Endometrium (tissue), 2 donors: ENCODE measurements at regions not wholly inside any gene's neighbourhood (a gene's known extent, or its start where the extent isn't known, plus 50 kb on each side); places are given as distances from the start of the nearest gene placed in this dataset.
"Not testable (repeated sequence)": the region's sequence is repeated elsewhere in the genome, so short reads cannot be mapped to it uniquely, and the experiment has no call there.

Experiments used
- FAIRE-seq: peaks from 2 replicates; lab custom pipeline; 2012; peaks lifted over from hg19 to GRCh38; lab: Jason Lieb, UNC
- donor health status: control.
- donor health status: control.

DNA sequence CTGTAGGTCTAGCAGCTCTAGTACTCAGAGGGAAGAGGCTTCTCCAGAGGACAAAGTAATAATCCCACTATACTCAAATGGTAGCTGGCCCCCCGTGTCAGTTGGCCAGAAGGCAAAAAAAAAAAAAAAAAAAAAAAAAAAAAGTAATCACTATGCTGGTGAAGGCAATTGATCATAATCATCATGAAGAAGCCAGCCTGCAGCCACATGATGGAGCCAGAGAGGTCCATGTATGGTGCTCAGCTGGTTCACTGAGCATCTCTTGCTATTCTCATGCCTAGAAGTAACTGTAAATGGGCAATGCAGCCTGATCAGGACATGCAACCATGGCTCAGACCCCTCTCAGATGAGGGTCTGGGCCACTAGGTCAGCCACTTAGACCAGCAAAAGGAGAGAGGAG is 378.8 kb downstream of the MED13L start:
- no peak for FAIRE-seq

DNA sequence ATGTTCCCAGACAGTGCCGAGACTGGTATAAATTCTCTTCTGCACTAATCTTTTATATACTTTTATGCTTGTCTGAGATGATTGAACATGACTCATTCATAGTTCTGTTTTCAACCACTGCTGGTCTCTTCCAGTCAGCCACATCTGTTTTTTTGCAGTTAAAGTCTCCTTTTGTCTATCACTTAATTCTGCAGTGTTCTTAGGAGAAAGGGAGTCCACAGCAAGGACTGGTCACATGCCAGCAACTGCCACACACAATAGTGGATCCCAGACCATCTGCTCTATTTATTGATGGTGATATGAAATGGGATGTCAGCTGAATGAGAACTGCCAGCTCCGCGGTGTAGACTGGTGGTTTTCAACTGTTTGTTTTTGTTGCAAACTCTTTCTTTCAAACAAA is 379.8 kb downstream of the MED13L start:
- FAIRE-seq = no peak

DNA sequence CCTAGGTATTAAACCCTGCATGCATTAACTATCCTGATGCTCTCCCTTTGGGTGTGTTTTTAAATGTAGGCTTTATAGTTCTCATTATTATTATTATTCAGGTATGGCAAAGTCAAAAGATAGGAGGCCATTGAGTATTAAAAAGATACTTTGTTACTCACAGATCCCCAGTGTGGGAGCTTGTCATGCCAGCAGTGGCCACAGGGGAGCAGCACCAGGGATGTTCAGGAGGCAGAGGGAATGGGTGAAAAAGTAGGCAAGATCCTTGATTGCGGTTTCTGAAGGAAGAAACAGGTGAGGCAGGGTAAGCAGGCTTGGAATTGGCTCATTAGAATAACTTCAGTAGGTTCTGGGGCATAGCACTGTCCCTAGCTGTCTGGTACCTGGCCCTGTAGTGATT is 382.2 kb downstream of the MED13L start:
- FAIRE-seq = no peak

DNA sequence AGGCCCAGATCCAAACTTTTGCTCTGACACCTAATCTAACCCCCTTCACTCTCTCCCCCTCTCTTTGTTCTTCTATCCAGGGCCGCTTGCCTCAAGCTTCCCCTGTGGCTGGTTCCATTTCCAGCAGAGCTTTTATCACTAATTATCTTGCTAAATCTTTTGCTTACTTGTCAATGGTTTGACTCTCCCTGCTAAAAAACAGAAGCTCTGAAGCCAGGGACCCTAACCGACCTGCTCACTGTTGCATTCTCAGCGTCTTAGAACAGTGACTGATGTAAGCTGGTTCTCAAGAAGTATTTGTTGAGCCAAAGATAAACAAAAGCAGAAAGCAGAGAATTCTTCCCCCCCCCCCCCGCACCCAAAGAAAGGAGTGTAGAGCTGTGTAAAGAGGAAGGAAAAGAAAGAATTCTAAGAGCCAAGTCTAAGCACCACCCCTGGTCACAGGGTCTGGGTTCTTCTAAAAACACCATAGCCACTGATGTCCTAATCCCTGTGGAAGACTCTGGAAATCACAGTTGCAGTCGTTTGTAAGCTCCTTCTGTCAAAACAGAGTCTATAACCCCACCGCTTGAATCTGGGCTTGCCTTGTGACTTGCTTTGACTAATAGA is 385.8 kb downstream of the MED13L start:
- FAIRE-seq = no peak

DNA sequence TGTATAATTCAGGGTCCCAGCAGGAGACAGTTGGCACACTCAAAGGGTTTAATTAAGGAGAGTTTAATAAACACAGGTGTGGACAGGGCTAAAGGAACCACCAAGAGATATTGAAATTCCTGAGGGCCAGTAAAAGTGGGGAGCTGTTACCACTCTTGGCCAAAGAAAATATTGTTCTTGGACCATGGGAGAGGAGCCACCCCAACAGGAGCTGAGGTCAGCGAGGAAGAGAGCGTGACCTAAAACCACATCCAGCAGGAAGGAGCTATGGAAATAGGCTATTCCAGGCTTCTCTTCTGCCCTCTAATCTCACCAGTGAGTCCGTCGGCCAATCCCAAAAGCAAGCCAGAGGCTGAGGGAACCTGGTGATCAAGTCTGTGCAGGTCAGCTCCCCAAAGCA is 390.8 kb downstream of the MED13L start:
- no peak for FAIRE-seq

DNA sequence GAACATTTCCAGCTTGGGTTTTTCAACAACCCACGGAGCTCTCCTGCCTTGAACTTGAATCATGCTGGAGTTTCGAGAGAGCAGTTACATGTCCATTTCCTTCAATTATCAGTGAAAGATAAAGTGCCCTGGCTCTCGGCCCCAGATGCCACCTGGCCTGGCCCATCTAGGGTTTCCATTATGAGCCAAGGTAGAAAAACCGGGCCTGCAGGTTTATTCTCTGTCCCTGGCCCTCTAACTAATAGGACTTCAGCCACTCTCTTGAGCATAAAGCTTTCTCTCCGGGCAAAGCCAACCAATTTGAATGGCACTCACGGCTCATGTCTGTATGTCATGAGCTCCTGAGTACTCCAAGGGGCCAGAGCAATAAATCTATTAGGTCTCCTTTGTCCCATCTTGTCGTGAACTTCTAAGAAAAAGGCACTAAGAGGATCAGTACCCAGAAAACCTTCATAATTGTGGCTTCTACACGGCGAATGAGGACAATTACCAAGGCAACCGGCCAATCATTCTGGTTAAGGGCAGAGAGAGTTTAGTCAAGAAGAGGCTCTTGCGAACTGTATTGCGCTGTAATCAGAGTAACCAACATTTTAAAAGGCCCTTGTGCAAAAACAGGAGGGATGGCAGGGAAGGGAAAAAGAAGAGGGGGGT is 392.3 kb downstream of the MED13L start:
- no peak for FAIRE-seq

DNA sequence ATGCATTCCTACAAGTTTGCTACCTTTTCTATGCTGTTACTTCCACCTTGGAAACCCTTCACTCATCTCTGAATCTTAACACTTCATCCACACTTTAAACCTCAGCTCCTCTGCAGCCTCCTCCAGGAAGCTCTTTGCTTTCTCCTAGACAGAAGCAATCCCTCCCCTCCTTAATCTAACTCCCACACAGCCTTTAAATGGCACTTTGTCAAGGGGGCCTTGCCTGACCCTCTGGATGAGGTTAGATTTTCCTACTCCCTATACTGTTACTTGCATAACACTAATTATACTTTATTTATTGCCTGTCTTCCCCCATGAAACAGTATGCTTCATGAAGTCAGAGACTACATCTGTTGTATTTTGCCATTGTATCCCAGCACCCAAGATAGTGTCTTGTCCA is 394.6 kb downstream of the MED13L start:
- no peak for FAIRE-seq

DNA sequence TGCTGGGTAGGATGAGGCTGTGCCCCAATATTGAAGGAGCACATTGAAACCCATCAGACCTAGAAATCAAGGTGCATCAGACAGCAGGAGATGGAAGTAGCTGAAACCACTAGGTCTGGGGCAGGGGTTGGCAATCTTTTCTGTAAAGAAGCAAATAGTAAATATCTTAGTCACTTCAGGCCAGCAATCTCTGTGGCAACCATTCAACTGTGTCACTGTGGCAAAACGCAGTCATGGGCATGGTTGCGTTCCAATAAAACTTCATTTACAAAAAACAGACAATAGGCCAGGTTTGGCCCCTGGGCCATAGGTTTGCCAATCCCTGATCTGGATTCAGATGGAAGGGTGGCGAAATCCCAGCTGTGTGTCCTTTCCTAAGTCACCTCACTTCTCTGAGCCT is 397.3 kb downstream of the MED13L start:
- FAIRE-seq = no peak

DNA sequence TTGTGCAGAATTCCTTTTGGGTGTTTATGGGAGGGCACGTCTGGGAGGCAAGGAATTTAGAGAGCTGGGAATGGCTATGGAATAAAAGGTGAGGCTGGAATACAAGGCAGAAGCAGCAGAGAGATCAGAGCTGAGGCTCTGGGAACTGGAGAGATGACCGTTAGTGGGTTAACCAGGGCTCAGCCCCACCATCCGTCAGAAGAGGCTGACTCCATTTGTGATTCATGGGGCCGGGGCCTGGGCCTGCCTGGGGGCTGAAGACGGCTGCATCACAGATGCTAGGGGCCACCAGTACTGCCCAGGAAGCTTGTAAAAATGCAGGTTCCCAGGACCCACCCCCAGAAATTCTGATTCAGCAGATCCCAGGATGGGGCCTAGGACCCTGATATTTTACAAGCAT is 398.1 kb downstream of the MED13L start:
- FAIRE-seq = no peak

DNA sequence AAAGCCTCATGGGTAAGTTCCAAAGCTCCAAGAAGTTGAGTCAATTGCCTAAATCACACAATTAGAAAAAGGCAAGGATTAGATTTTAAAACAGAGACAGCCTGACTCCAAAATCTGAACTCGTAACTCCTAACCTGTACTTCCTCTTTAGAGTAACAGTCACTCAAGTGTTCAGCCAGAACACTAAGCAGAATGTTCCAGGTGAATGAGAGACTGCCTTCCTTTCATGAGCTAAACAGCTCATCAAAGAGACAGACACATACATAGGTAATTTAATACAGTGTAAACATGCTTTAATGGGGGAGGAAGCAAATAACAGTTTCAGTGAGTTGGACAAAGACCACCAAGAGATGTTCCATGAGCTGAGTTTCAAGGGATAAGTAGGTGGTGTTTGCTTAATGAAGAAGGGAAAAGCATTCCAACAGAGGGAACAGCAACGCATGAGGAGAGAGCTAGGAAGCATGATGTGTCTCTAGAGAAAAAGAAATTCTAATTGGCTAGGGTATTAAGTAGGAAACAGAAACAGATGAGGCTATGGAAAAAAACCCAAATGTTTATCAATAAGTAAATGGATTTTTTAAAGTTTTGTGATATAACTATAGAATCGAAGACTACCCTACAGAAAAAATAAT is 403.9 kb downstream of the MED13L start:
- no peak for FAIRE-seq

DNA sequence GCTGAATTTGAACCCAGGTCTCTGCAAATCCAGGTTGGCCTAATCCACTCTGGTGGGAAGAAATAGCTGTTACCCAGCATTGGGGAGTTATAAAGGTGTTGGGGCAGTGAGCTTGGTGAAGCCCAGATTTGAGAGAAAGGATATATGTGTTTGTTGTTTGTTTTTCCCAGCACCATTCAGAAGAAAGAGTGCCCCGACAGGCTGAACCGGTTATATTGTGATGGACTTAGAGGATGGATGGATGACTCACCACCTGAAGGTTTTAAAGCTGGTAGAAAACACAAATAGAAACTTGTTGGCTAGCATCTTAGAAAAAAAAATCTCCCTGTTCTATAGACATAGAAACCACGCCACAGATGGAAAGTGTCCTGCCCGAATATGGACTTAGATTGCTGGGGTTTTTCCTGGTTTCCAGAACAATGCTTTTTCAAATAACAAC is 404.6 kb downstream of the MED13L start:
- no peak for FAIRE-seq

DNA sequence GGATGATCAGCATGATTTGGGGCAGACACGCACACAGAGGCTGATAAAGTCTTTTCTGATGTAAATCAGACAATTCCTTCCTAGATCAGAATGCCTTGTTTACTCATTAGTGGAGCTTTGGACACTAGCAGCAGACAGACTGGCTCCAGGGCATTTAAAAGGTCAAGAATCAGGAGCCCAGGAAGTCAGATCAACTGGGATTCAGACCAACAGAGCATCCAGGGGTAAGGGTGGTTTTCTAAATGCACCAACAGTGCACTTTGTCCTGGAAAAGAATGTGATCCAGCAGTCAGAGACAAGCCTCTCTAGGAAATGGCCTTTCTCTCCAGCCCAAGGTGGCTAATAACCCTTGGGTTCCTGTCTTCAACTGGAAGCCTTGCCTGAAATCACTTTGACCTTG is 405.3 kb downstream of the MED13L start:
- FAIRE-seq = no peak

DNA sequence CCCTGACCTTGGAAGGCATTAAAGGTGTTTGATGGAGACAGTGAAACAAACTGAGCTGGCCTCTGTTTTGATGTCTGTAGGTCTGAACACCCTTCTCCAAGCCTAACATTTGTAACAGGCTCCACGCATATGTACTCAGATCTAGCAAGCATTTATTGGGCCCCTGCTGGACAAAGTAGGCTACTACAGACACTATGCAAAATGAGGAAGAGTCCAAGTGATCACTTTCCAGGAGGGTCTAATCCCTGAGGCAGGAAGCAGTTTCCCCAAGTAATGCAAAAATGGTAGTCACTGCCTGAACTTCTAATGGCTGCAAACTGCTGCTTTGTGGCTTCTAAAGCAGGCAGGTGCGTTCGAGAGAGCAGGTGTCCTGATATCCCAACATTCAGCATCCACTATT is 405.8 kb downstream of the MED13L start:
- no peak for FAIRE-seq

DNA sequence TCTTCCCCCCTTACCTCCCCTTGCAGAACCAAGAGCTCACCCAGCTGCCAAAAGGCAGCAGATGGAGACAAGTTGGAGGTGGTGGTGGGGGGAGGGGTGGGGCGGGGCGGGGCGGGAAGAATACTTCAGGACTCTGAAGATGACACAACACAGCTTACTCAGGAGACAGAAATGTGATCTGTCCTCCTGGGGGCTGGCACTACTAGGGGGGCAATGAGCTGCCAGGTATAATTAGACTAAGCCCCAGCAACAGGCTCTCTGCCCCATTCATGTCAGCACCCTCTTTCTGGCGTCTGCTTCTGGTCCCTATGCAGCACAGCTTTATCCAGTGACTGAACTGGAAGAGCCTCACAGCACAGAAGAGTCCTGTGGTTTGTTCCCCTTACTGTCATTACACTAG is 407.0 kb downstream of the MED13L start:
- no peak for FAIRE-seq

DNA sequence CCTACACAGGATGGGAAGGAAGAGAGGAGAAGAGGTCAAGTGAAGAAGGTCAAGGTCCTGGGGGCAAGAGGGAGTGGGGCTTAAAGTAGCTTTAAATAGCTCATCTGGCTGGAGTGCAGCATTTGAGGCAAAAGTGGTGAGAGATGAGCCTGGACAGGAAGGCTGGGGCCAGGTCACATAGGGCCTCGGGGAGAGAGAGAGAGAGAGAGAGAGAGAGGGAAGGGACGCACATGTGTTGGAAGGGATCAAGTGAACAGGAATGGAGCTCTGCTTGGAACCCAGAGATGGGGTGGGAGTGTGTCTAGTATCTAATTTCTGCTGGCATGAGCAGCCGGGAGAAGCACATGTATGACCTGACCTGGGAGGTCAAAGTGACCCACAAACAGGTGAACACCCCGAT is 407.5 kb downstream of the MED13L start:
- no peak for FAIRE-seq

DNA sequence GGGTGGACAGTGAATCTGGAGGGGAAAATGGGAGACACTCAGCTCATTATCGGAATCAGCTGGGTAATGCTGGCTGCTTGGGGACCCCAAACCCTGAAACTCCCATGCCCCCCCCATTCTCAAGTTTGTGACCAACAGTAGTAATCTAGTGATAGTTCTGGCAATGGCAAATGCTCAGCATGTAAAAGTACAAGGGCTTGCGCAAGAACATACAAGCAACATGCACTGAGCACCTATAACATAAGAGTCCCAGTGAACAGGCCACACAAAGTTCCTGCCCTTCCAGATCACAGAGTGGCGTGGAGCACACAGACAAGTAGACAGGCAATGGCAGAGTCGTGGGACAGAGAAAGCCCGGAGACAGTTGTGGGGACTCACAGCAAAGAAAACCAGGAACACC is 407.9 kb downstream of the MED13L start:
- FAIRE-seq = no peak

DNA sequence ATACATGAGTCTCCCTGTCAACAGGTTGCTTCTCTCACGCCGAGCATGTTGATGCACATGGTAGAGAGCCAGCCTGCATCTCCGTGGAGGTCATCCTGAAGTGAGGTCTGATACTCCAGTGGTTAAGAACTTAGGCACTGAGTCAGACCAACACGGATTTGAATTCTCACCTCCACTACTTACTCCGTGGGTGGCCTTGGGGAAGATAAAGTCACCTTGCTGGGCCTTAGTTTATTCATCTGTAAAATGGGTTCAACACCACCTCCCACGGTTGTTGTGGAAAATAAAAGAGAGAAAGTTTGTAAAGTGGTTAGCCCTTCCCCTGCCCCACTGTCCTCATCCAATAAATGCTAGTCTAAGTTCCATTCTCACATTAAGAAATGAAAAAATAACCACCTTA is 408.9 kb downstream of the MED13L start:
- FAIRE-seq = no peak

DNA sequence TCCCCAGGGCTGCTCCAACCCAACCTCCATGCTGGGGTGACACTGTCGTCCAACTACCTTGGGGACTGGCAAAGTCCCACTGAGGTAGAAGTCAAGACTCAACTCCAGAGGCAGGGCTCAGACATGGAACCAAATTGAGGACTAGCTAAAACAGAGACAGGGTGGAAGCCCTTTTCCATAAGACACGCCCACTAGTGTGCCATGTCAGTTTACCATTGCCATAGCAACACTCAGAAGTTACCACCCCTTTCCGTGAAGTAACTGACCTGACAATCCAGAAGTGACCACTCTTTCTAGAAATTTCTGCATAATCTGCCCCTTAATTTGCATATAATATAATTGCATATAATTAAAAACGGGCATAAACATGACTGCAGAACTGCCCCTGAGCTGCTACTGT is 409.6 kb downstream of the MED13L start:
- no peak for FAIRE-seq

DNA sequence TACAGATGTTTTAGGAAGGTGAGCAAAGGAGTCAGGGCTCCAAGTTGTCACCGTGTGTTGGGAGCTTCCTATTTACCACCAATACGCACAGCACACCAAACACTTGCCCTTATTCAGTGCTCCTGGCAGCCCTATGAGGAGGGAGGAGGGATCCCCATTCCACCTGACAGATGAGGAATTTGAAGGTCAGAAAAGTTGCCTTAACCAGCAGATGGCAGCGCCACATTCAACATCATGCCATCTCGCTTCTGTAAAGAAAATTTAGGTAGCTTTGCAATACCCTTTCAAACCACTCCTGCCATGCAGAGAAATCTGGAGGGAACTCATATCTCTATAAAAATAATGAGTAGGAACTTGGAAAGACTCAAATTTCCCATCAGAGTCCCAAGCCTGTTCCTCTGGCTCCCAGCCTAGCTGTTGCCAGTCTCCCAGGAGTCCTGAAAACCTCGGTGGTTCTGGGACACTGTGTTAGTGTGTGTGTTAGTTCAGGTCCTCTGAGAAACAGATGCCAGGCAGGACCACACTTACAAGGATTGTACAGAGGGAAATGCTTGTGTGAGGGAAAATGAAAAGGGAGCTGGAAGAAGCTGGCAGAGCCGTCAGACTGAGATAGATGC is 410.5 kb downstream of the MED13L start:
- no peak for FAIRE-seq

DNA sequence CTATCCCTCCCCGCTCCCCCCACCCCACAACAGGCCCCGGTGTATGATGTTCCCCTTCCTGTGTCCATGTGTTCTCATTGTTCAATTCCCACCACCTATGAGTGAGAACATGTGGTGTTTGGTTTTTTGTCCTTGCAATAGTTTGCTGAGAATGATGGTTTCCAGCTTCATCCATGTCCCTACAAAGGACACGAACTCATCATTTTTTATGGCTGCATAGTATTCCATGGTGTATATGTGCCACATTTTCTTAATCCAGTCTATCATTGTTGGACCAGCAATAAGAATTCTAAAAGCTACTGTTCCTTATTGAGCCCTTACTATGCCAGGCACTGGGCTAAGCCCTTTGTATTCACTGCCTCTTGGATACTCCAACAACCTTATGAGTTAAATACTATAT is 411.2 kb downstream of the MED13L start:
- not testable (repeated sequence) for FAIRE-seq

DNA sequence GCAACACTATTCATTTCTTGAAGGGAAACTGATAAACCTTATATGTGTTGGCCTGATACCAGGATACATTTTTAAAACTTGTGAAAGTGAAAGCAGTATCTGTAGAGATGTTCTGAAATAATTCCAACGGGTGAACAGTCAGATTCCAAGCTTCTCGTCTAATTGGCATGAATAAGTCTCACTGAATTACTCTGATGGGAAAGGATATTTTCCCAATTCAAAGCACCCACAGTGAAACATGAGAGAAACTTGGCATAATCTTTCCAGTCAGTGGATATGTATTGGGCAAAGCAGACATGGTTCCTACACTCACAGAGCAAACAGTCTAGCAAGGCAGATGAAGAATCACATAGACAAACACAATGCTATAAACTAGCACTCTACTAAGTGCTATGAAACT is 413.1 kb downstream of the MED13L start:
- FAIRE-seq = no peak

DNA sequence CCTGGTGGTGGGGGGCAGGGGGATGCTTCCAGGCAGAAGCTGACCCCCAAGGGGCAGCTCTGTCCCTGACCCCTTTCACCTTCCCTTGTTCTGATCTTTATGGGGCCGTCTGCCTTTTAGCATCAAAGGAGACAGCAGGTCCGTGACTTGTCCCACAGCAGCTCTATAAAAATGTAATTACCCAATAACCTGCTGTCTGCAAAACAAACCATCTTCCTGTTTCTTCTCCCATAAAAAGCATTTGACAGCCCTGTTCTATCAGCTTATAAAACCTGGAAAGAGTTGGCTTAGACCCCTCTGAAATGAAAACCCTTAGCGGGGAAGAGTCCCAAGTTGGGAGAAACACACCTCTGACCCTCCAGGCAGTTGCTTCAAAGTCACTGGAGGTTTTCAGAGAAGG is 416.9 kb downstream of the MED13L start:
- no peak for FAIRE-seq

DNA sequence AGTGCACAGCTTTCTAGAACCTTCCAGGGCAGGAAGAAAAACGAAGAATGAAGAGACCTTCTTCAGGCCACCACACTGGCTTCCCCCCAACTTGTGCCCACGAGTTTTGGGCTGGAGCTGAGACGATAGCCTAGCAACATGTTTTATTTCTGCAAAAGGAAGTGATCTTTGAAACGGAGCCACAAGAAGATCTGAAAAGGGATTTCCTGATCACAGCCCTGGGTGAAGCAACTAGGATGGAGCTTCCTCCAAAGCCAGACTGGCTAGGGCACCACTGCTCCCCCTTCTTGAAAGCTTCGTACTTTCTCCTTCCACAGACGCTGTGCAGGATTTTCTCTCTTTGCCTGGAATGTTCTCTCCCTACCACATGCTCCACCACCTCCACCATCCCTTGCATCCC is 418.3 kb downstream of the MED13L start:
- FAIRE-seq = no peak

DNA sequence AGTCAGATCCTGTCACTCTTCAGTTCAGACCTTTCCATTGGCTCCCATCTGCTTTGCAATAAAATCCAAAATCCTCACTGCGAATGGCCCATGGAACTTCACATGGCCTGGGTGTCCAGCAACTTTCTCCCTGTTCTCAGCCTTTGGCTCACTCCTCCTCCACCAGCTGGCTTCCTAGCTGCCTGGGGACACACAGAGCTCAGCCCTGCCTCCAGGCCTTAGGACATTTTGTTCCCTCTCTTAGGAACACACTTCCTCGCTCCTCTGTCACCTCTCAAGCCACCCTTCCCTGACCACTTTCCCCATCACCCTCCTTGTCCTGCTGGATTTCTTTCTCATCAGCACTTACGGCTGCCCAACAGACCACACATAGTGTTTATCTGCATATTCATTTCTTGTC is 419.6 kb downstream of the MED13L start:
- no peak for FAIRE-seq
